Stomach (tissue), 8 donors: ENCODE measurements at regions not wholly inside any gene's neighbourhood (a gene's known extent, or its start where the extent isn't known, plus 50 kb on each side); places are given as distances from the start of the nearest gene placed in this dataset.

Source experiments
- DNase-seq, 2 donors: peaks; one replicate each; pipeline versions ENCODE4 v3.0.0 to v3.0.0-alpha.2; 2013 to 2019
- H3K27ac ChIP-seq, 5 donors: fragments of 200-600 bp in 4 of 5; sonication (generic) in 4 of 5; one replicate each; pipeline ENCODE4 v1.5.1; 2013 to 2019; ENCODE audit warnings: mild to moderate bottlenecking in 1 of 5, moderate library complexity in 1 of 5
- H3K27me3 ChIP-seq, 3 donors: fragments of 200-600 bp; sonication (generic); one replicate each; pipeline ENCODE4 v1.5.1; 2017 to 2019; ENCODE audit warnings: mixed run types in 1 of 3
- H3K36me3 ChIP-seq, 4 donors: fragments of 200-600 bp; sonication (generic); 1 replicate in 3 of 4; 2 replicates in 1 of 4; pipeline ENCODE4 v1.5.1; 2016 to 2019
- H3K4me1 ChIP-seq, 4 donors: fragments of 200-600 bp; sonication (generic); one replicate each; pipeline ENCODE4 v1.5.1; 2016 to 2019
- H3K4me3 ChIP-seq, 4 donors: fragments of 200-600 bp; sonication (generic) in 3 of 4; one replicate each; pipeline ENCODE4 v1.5.1; 2016 to 2019; ENCODE audit warnings: mild to moderate bottlenecking in 1 of 4
- H3K9me3 ChIP-seq, 4 donors: fragments of 200-600 bp; sonication (generic); one replicate each; pipeline ENCODE4 v1.5.1; 2016 to 2019
- CTCF ChIP-seq, 7 experiments: fragments of 450-650 bp in 4 of 7; fragments of 200-600 bp in 3 of 7; sonication (generic) in 3 of 7; IDR thresholded peaks; one replicate each; pipeline ENCODE4 v1.5.1; 2016 to 2019; ENCODE audit warnings: antibody characterized with exemption in 7 of 7, control low read depth in 2 of 7, mild to moderate bottlenecking in 1 of 7
- EP300 ChIP-seq: sonication (generic); formaldehyde crosslinking; IDR thresholded peaks from one replicate; pipeline ENCODE4 v1.6.1; 2017; ENCODE audit warnings: antibody characterized with exemption
- POLR2A ChIP-seq, 4 donors: fragments of 450-650 bp; IDR thresholded peaks; one replicate each; pipeline ENCODE4 v1.6.1; 2016; ENCODE audit warnings: antibody characterized with exemption in 4 of 4, control low read depth in 2 of 4, mild to moderate bottlenecking in 1 of 4, moderate library complexity in 1 of 4
- POLR2AphosphoS5 ChIP-seq, 3 donors: sonication (generic); formaldehyde crosslinking; IDR thresholded peaks; one replicate each; pipeline ENCODE4 v1.6.1; 2016; ENCODE audit warnings: antibody characterized with exemption in 3 of 3
- WGBS, 5 donors: extraction: QIAGEN DNeasy Blood & Tissue Kit in 3 of 5; methylation state at CpG; one replicate each; pipeline versions ENCODE4 v1.1.5 to v1.1.7; 2013 to 2018; 5-methylcytosine and 5-hydroxymethylcytosine counted together
- intact Hi-C: fragments of 100-400 bp; cut with DNase I; formaldehyde crosslinking; loops from one replicate; pipeline ENCODE4 v1.15.1; 2023; ENCODE audit warnings: low total_unique reads
- donor health status: healthy with polysubstance abuse.
- donor health status: Bipolar disorder and iron deficiency.
- donor health status: healthy.

- no peak for TF ChIP-seq CTCF (IDR thresholded peaks at IDR 0.05)
- no peak for TF ChIP-seq EP300
- no peak for TF ChIP-seq POLR2A (IDR thresholded peaks at IDR 0.05)
- TF ChIP-seq POLR2AphosphoS5 (IDR thresholded peaks at IDR 0.05), result no peak
- H3K9me3 ChIP-seq, result no peaks in the 10 kb centered on the region
- no peaks in the 10 kb centered on the region for H3K36me3 ChIP-seq
- no peak for DNase-seq
- intact Hi-C loops, result no loop called here
- 77 to 97% (median 84%) methylated on average over 2 of the region's 2 CpGs for WGBS, 5 donors
- H3K4me1 ChIP-seq, result no peaks in the 10 kb centered on the region
- H3K27me3 ChIP-seq, result peaks cover 0 to 4% (median 0%) of the 10 kb centered on the region in 3 donors
- H3K27ac ChIP-seq, result no peak overlapping the region
- no peak overlapping the region for H3K4me3 ChIP-seq
Observed at GRCh38 chr17:65301184-65301583, 164.0 kb downstream of the RGS9 start.

- H3K9me3 ChIP-seq, result no peaks in the 10 kb centered on the region
- peaks cover 7 to 12% (median 9%) of the 10 kb centered on the region in 4 donors for H3K4me1 ChIP-seq
- H3K27ac ChIP-seq, result no peak overlapping the region
- no peak for DNase-seq
- TF ChIP-seq EP300 (no peak), POLR2AphosphoS5 (IDR thresholded peaks at IDR 0.05) (no peak), CTCF (IDR thresholded peaks at IDR 0.05) (no peak), POLR2A (IDR thresholded peaks at IDR 0.05) (no peak)
- H3K27me3 ChIP-seq, result peaks cover 0 to 4% (median 0%) of the 10 kb centered on the region in 3 donors
- no peak overlapping the region for H3K4me3 ChIP-seq
- no peaks in the 10 kb centered on the region for H3K36me3 ChIP-seq
- intact Hi-C loops, result no loop called here
- 46 to 64% (median 60%) methylated on average over 5 of the region's 5 CpGs for WGBS, 5 donors
Observed at GRCh38 chr17:65297916-65298315, 160.7 kb downstream of the RGS9 start.

GRCh38 chr17:65297384-65297783, 160.2 kb downstream of the RGS9 start:
- Histone ChIP-seq H3K36me3 (no peaks in the 10 kb centered on the region), H3K4me1 (peaks cover 7 to 12% (median 9%) of the 10 kb centered on the region in 4 donors), H3K9me3 (no peaks in the 10 kb centered on the region), H3K27me3 (peaks cover 0 to 4% (median 0%) of the 10 kb centered on the region in 3 donors), H3K27ac (no peak overlapping the region), H3K4me3 (no peak overlapping the region)
- intact Hi-C loops, result no loop called here
- TF ChIP-seq EP300, result no peak
- no peak for TF ChIP-seq CTCF (IDR thresholded peaks at IDR 0.05)
- TF ChIP-seq POLR2A (IDR thresholded peaks at IDR 0.05), result no peak
- TF ChIP-seq POLR2AphosphoS5 (IDR thresholded peaks at IDR 0.05), result no peak
- DNase-seq, result no peak
- WGBS, 5 donors, result 64 to 74% (median 71%) methylated on average over 2 of the region's 2 CpGs

GRCh38 chr17:65294181-65294719, 157.1 kb downstream of the RGS9 start:
- DNase-seq, result peak; percentile 69 to 89
- WGBS, 5 donors, result 7 to 28% (median 11%) methylated on average over 6 to 10 of the region's 10 CpGs
- no peaks in the 10 kb centered on the region for H3K36me3 ChIP-seq
- H3K27ac ChIP-seq, result peak overlapping the region in 1 of 5 donors; percentile 19
- H3K27me3 ChIP-seq, result no peaks in the 10 kb centered on the region
- H3K4me1 ChIP-seq, result peaks cover 16 to 25% (median 20%) of the 10 kb centered on the region in 4 donors
- H3K9me3 ChIP-seq, result no peaks in the 10 kb centered on the region
- no peak overlapping the region for H3K4me3 ChIP-seq
- intact Hi-C loops, result no loop called here
- TF ChIP-seq EP300, result no peak
- peak in 5 of 7 experiments; percentile 61 to 73 (median 69) for TF ChIP-seq CTCF (IDR thresholded peaks at IDR 0.05)
- TF ChIP-seq POLR2AphosphoS5 (IDR thresholded peaks at IDR 0.05), result peak in 1 of 3 donors; percentile 28
- no peak for TF ChIP-seq POLR2A (IDR thresholded peaks at IDR 0.05)
